ENCODE measurements at regions not wholly inside any gene's neighbourhood (a gene's known extent, or its start where the extent isn't known, plus 50 kb on each side); places are given as distances from the start of the nearest gene placed in this dataset.

GRCh38 chr9:103296189-103296588 lies 301.1 kb downstream of the CYLC2 start:
- TF ChIP-seq EZH2 (IDR thresholded peaks at IDR 0.05; ENCODE audit: low read depth, unreplicated experiment) (no peak), CTCF (conservative IDR thresholded peaks at IDR 0.05; ENCODE audit: low read depth in 2 of 2) (no peak)
